GM18505 (cell line): ENCODE measurements at regions not wholly inside any gene's neighbourhood (a gene's known extent, or its start where the extent isn't known, plus 50 kb on each side); places are given as distances from the start of the nearest gene placed in this dataset.

Source experiments
- ATAC-seq: cut with Tn5 transposase; IDR thresholded peaks from one replicate; pipeline ENCODE4 v1.9.1; 2021; ENCODE audit not compliant: unreplicated experiment
- POLR2A ChIP-seq: IDR thresholded peaks from 4 replicates; pipeline ENCODE4 v1.6.1; 2011; ENCODE audit warnings: borderline replicate concordance; ENCODE audit not compliant: insufficient read depth, insufficient read length; ENCODE audit errors: extremely low read depth

DNA sequence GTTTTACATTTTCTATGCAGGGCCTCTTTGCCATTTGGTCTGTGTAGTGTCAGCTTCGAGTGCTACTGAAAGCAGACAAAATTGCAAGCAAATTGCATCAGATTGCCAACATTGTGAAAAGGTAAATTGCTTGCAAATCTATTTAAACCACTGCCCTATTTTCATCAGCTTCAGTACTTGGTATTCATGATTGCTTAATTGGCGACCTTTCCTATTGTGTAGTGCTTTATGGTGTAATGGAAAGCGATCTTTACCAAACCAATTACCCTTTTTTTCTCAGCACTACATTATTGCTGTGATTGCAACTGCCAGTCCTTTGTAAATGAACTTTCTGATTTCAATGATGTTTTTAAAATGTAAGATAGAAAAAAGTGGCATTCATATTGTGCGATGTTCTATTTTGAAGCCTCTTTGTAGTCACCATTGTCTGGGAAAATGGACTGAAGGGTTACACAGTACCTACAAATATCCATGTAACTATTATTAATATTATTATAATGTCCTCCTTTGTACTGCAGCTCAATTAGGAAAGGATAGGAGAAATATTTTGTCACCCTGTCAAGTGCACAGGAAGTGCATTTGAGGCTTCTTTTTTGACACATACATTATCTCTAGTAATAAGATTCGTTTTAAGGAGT lies 177.7 kb upstream of the SP8 start:
- ATAC-seq, result no peak

DNA sequence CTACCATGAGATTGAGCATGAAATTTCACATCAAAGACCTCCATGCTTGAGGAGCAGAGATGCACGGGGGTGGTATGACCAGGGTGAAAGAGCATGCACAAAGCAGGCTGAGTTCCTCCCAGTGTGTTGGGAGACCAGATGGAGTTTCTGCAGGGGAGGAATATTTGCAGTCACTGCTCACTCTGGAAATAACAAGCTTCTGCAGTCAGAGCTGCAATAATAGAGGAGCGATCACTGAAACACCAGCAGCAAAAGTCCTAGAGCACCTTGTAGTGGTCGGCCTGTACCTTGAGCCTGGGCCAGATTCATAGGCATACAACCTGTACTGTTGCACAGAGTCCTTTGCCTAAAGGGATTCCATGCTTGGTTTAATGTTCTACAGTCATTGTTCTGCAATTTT lies 184.5 kb upstream of the SP8 start:
- TF ChIP-seq POLR2A, result no peak
- no peak for ATAC-seq

More for the DNA sequence above, 177.7 kb upstream of the SP8 start:
- TF ChIP-seq POLR2A, result no peak

- TF ChIP-seq POLR2A, result no peak
- ATAC-seq, result no peak
These were observed 193.5 kb upstream of the SP8 start for GRCh38 chr7:20980232-20980631.

DNA sequence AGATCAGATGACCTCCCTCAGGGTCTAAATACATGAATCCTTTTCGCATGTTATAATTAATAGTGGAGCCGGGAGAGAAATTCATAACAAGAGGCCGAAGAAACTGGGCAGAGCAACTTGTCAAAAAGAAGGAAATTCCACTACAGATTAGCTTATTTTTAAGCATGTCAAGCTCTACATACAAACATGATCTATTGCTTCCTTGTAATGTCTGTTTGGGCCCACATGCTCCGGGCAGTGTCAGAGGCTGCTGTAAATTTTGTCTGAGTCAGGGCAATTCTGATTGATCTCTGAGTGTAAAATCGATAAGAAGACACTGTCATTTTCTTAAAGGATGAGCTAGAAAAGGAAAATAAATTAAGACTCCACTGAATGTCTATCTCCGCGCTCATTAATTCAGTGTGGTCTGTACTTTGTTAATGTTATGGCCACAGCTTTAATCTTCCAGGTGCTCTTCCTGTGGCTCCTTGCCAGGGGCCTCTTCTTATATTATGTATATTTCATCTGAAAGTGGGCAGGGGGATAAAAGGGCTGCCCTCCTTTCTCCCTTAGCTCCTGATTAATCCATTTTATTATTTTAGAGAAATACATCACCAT lies 194.1 kb upstream of the SP8 start:
- TF ChIP-seq POLR2A, result no peak
- ATAC-seq, result no peak

- no peak for TF ChIP-seq POLR2A
- ATAC-seq, result no peak
These were observed 201.7 kb upstream of the SP8 start for GRCh38 chr7:20988340-20988739.

- no peak for TF ChIP-seq POLR2A
These were observed 204.9 kb upstream of the SP8 start for GRCh38 chr7:20991544-20991943.

GRCh38 chr7:20993693-20994092 lies 207.0 kb upstream of the SP8 start:
- no peak for ATAC-seq

More at GRCh38 chr7:20991544-20991943, 204.9 kb upstream of the SP8 start:
- no peak for ATAC-seq

GRCh38 chr7:20998309-20998708 lies 211.6 kb upstream of the SP8 start:
- no peak for TF ChIP-seq POLR2A
- ATAC-seq, result no peak

More at GRCh38 chr7:20993693-20994092, 207.0 kb upstream of the SP8 start:
- TF ChIP-seq POLR2A, result no peak

DNA sequence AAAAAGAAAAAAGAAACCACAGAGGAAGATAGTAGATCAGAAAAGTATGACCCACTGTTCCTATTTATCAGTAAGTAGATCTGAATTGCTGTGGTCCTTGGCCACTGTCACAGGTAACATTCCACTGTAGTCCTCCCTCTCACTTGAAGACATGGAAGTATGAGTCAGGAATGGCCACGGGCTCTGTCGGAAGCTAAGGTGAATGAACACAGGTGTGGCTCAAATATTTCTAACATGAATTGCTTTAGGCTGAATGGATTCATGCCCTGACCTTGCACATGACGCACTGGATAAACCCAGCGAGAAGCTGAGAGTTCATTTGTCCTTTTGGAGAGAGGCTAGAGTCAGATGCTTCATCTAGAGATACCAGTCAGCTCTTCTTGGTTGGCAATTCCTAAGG lies 224.5 kb upstream of the SP8 start:
- TF ChIP-seq POLR2A, result no peak
- ATAC-seq, result no peak

DNA sequence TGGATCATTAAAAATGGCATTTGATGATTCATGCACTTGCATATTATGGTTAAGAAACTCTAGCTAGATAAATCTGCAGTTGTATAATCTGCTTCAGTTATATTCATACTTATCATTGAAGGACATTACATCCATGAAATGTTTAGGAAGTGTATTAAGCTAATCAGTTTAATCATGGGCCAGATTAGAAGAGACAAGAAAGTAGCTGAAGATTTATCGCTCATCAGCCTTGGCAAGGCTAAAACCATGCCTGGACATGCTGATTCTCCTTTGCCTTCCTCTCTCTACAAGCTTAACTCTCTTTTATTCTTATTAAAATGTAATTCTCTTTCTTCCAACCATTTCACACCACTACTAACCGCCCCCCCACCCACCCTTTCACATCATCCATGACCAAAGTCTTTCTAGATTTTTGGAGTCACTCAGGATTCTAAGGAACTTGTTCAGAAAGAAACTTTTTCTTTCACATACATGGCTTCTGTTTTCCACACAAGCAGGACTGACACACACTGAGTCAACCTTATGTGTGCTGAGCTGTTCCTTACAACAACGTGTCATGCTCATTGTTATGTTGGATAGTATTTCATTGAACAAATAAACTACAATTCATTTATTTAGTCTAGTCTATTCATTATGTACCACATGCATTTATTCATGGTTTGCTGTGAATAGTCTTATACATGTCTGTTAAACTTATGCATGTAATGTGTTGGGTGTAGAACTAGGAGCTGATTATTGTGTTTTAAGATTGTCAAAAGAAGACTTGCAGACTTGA lies 227.3 kb upstream of the SP8 start:
- no peak for TF ChIP-seq POLR2A
- ATAC-seq, result no peak

GRCh38 chr7:21020667-21021066 lies 234.0 kb upstream of the SP8 start:
- TF ChIP-seq POLR2A, result no peak
- no peak for ATAC-seq

DNA sequence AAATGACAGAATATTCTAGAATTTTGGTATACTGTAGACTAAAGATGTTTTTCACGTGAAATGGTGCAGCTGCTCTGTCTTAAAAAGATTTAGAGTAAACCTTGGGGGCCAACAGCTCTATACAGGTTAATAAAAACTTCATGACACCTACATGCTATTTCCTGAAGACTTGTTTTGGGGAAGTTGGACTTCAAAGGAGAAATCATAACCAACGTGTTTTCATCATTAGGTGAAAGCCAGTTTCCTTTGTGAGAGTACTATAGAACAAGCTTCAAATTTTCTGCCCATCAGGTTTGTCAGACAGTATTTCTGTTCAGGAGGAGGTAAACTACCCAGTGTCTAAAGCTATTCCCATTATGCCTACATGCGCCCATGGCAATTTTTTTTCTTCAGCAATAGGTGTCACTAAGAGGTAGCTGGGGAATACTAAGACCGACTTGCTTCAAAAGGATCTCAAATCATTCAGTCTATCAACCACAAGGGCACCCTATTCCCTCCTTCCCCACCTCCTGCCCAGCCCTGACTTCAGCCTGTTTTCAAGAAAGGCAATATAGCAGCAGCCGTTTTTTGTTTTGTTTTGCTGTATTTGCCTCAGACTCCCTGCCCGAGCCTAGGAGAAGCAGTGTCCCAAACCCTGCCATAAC lies 237.3 kb upstream of the SP8 start:
- TF ChIP-seq POLR2A, result no peak
- no peak for ATAC-seq

DNA sequence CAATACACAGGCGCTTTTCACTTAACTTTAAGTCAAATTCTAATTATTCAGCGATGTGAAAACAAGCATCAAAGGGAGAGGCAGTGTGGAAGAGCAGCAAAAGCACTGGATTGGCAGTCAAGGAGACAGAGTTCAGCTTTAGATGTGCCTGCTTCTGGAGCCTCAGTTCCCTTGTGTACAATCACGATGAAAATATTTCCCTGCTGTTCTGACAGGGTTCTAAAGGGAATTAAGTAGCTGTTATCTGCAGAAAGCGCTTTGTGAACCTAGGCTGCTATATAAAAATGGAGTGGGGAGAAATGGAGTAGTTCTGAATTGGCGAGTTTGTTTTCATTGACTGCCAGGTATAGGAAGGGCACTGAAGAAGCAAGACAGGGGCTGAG lies 237.8 kb upstream of the SP8 start:
- ATAC-seq, result no peak
- no peak for TF ChIP-seq POLR2A

- ATAC-seq, result no peak
- no peak for TF ChIP-seq POLR2A
These were observed 241.5 kb upstream of the SP8 start for GRCh38 chr7:21028186-21028585.

DNA sequence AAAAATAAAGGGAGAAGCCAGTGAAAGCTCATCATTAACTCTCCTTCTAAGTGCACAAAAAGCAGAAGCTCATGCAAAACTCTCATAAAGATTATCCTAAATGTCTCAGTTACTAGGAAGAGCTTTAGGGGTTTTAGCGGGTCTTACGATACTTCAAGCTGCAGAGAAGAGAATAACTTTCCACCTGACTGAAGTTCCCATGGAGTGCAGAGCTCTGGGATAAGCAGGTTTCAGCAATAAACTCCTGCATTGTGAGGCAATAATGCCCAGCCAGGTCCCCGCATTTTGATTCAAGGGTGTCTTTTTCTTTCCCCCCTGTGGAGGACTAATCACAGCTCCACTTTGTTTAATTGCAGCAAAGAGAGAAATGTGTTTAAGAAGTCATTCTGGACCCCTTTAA lies 241.9 kb upstream of the SP8 start:
- no peak for TF ChIP-seq POLR2A
- ATAC-seq, result no peak

GRCh38 chr7:21029006-21029405 lies 242.3 kb upstream of the SP8 start:
- no peak for TF ChIP-seq POLR2A
- ATAC-seq, result no peak
